OCI-LY3 (cell line): ENCODE measurements at regions not wholly inside any gene's neighbourhood (a gene's known extent, or its start where the extent isn't known, plus 50 kb on each side); places are given as distances from the start of the nearest gene placed in this dataset.

Experiments used
- H2AFZ ChIP-seq: fragments of 200-600, 300-600 bp; shearing (Covaris generic); 2 replicates; pipeline ENCODE4 v1.6.0; 2014; ENCODE audit warnings: antibody characterized with exemption, low read depth, low read length
- H3K27ac ChIP-seq: fragments of 200-600, 300-600 bp; sonication (generic); 2 replicates; pipeline ENCODE4 v1.5.1; 2014; ENCODE audit warnings: mild to moderate bottlenecking, low read length, moderate library complexity, mixed read lengths
- H3K27me3 ChIP-seq: fragments of 200-600, 300-600 bp; sonication (generic); 2 replicates; pipeline ENCODE4 v1.6.1; 2014; ENCODE audit warnings: low read depth, low read length, mixed read lengths
- H3K36me3 ChIP-seq: fragments of 200-600, 300-600 bp; sonication (generic); replicated peaks from 2 replicates; pipeline ENCODE3; 2014; ENCODE audit warnings: low read depth, low read length, mixed read lengths
- H3K4me1 ChIP-seq: fragments of 300-600, 200-600 bp; sonication (generic); 2 replicates; pipeline ENCODE4 v1.6.1; 2014; ENCODE audit warnings: low read length, mixed read lengths
- H3K4me2 ChIP-seq: fragments of 200-600, 300-600 bp; sonication (generic); 2 replicates; pipeline ENCODE4 v1.6.1; 2014; ENCODE audit warnings: low read length, mixed read lengths
- H3K4me3 ChIP-seq: fragments of 300-600, 200-600 bp; sonication (generic); 2 replicates; pipeline ENCODE4 v1.5.1; 2014; ENCODE audit warnings: antibody characterized with exemption, mild to moderate bottlenecking, low read length, moderate library complexity
- H3K79me2 ChIP-seq: fragments of 300-600, 200-600 bp; shearing (Covaris generic); 2 replicates; pipeline ENCODE4 v1.6.1; 2014; ENCODE audit warnings: mild to moderate bottlenecking, low read length, mixed read lengths
- H3K9ac ChIP-seq: fragments of 300-600, 200-600 bp; shearing (Covaris generic); 2 replicates; pipeline ENCODE4 v1.6.0; 2014; ENCODE audit warnings: mild to moderate bottlenecking, low read length, moderate library complexity
- H3K9me3 ChIP-seq: fragments of 200-600, 300-600 bp; shearing (Covaris generic); 2 replicates; pipeline ENCODE4 v1.6.1; 2014; ENCODE audit warnings: low read length, mixed read lengths; ENCODE audit not compliant: insufficient read depth
- H4K20me1 ChIP-seq: fragments of 200-600, 300-600 bp; sonication (generic); 2 replicates; pipeline ENCODE4 v1.6.1; 2016; ENCODE audit warnings: low read length, mixed read lengths; ENCODE audit not compliant: insufficient read depth
- EZH2phosphoT487 ChIP-seq: fragments of 200-600 bp; shearing (Covaris generic); IDR thresholded peaks from 2 replicates; pipeline ENCODE4 v1.6.1; 2018; ENCODE audit warnings: antibody characterized with exemption, mixed run types, low read depth
- TF ChIP-seq, protein P1 (sequence below): fragments of 200-600, 300-600 bp; sonication (generic); IDR thresholded peaks from 2 replicates; pipeline ENCODE4 v1.5.1; 2014; ENCODE audit warnings: antibody characterized with exemption, low read length, low read depth

DNA sequence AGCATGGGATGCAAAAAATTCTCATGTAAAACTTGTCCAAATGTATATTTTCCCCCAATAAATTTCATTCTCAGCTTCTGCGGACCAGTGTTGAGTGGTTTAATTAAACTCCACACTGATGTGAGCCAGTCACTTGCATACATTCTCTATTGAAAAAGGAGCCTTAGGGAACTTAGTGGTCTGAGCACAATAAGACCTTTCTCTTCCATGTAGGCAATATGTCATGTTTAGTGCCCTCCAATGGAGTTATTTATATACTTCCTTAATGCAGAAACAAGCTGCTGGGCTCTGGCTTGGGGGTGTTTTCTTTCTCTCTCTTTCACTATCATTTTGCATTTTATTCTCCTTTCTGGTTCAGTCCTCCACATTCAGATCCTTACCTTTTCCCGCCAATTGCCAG, 196.9 kb downstream of the ANAPC10 start:
- H3K9me3 ChIP-seq: no peaks in the 10 kb centered on the region
- no peaks in the 10 kb centered on the region for H4K20me1 ChIP-seq
- no peak overlapping the region for H3K27ac ChIP-seq
- H3K4me3 ChIP-seq: no peak overlapping the region
- TF ChIP-seq, protein P1, sequence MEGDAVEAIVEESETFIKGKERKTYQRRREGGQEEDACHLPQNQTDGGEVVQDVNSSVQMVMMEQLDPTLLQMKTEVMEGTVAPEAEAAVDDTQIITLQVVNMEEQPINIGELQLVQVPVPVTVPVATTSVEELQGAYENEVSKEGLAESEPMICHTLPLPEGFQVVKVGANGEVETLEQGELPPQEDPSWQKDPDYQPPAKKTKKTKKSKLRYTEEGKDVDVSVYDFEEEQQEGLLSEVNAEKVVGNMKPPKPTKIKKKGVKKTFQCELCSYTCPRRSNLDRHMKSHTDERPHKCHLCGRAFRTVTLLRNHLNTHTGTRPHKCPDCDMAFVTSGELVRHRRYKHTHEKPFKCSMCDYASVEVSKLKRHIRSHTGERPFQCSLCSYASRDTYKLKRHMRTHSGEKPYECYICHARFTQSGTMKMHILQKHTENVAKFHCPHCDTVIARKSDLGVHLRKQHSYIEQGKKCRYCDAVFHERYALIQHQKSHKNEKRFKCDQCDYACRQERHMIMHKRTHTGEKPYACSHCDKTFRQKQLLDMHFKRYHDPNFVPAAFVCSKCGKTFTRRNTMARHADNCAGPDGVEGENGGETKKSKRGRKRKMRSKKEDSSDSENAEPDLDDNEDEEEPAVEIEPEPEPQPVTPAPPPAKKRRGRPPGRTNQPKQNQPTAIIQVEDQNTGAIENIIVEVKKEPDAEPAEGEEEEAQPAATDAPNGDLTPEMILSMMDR: no peak
- TF ChIP-seq EZH2phosphoT487: no peak
- no peak overlapping the region for H2AFZ ChIP-seq
- H3K79me2 ChIP-seq: no peaks in the 10 kb centered on the region
- H3K27me3 ChIP-seq: no peaks in the 10 kb centered on the region
- no peaks in the 10 kb centered on the region for H3K36me3 ChIP-seq
- no peak overlapping the region for H3K9ac ChIP-seq
- H3K4me2 ChIP-seq: no peak overlapping the region
- H3K4me1 ChIP-seq: peaks cover 10% of the 10 kb centered on the region

DNA sequence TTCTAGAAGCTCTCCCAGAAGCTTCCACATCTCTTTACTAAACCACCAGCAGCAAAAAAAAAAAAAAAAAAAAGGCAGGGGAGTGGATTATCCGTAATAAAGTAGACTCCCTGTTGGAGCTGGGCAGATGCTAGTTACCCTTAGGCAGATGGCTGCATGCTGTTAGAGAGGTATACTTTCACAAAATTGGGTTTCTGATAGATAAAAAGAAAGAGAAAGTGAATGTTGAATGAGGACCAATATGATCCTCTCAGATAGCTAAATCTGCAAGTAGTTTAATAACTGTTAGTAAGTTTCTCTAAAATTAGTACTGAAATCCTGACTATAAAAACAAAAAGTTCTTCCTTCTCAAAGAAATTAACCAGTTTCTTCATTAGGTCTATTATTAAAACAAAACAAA, 195.4 kb downstream of the ANAPC10 start:
- no peak overlapping the region for H3K4me3 ChIP-seq
- TF ChIP-seq, protein P1: no peak

DNA sequence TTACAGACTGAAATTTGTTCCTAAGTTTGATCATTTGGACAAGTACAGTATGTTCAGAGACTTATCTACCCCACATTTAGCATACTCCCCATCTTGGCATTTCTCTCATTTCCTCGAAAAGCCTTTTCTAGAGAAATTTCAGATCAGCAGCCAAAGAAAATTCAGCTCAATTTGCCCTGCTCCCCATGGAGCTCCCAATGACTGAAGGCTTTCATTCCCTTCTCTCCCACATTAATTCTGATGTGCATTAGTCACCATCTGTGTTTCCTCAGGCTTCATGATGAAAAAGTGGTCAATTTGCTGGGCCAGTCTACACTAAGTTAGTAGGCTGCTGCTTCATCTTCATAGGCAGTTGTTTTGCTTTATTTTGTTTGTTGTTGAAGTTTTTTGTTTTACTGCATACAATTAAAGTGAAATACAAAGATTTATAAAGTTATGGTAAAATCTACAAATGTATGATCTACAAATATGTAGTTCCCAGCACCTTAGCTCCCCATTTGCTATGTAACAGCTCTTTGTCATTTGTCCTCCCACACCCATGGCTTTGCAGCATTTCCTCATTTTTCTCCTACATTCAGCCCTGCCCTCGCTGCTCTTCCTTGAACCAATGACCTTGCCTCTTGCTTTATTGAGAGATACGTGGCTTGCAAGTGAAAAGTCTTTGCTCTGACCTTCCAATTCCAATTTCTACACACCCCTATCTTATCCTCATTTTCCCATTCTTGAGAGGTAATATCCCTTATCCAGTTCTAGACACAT, 193.9 kb downstream of the ANAPC10 start:
- Histone ChIP-seq H3K9me3 (no peaks in the 10 kb centered on the region), H4K20me1 (no peaks in the 10 kb centered on the region), H3K36me3 (no peaks in the 10 kb centered on the region), H3K4me2 (no peak overlapping the region), H3K27me3 (no peaks in the 10 kb centered on the region), H3K4me1 (peaks cover 20% of the 10 kb centered on the region), H3K9ac (no peak overlapping the region), H2AFZ (no peak overlapping the region), H3K4me3 (no peak overlapping the region), H3K27ac (no peak overlapping the region), H3K79me2 (no peaks in the 10 kb centered on the region)
- TF ChIP-seq, protein P1: no peak
- no peak for TF ChIP-seq EZH2phosphoT487

More for the DNA sequence above, 195.4 kb downstream of the ANAPC10 start:
- Histone ChIP-seq H3K4me1 (peaks cover 20% of the 10 kb centered on the region), H3K4me2 (no peak overlapping the region), H3K79me2 (no peaks in the 10 kb centered on the region), H3K9me3 (no peaks in the 10 kb centered on the region), H2AFZ (no peak overlapping the region), H4K20me1 (no peaks in the 10 kb centered on the region), H3K36me3 (no peaks in the 10 kb centered on the region), H3K27me3 (no peaks in the 10 kb centered on the region), H3K9ac (no peak overlapping the region), H3K27ac (no peak overlapping the region)

DNA sequence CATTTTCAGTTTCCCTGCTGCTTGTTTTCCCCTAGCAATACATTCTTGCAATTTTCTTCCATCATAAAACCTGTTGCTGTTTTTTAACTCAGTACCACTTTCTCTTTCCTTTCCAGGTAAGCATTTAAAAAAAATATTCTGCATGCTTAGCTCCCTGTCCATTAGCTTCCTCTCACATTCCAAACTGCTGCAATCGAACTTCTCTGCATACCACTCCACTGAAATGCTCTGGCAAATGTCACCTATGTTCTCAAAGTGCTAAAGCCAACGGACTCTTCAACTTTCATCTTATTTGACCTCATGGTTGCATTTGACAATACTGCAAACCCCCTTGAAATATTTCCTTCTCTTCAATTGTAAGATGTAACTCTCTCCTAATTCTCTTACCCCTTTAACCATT, 192.7 kb downstream of the ANAPC10 start:
- no peaks in the 10 kb centered on the region for H3K79me2 ChIP-seq
- H3K27ac ChIP-seq: no peak overlapping the region
- no peak overlapping the region for H3K9ac ChIP-seq
- TF ChIP-seq EZH2phosphoT487: no peak
- H3K4me1 ChIP-seq: peaks cover 20% of the 10 kb centered on the region
- H2AFZ ChIP-seq: no peak overlapping the region
- H3K4me2 ChIP-seq: no peak overlapping the region
- no peaks in the 10 kb centered on the region for H3K9me3 ChIP-seq
- no peak overlapping the region for H3K4me3 ChIP-seq
- no peaks in the 10 kb centered on the region for H3K27me3 ChIP-seq
- no peaks in the 10 kb centered on the region for H4K20me1 ChIP-seq
- H3K36me3 ChIP-seq: no peaks in the 10 kb centered on the region
